G401.6 (cell line): ENCODE measurements at regions not wholly inside any gene's neighbourhood (a gene's known extent, or its start where the extent isn't known, plus 50 kb on each side); places are given as distances from the start of the nearest gene placed in this dataset.

Experiments used
- FAIRE-seq: peaks from 2 replicates; lab custom pipeline; 2012; peaks lifted over from hg19 to GRCh38; lab: Jason Lieb, UNC

GRCh38 chr1:218642033-218642948 lies 297.2 kb downstream of the TGFB2 start:
- no peak for FAIRE-seq

- no peak for FAIRE-seq
Measured at GRCh38 chr1:218643281-218643680, 298.1 kb downstream of the TGFB2 start.

GRCh38 chr1:218643926-218644325 lies 298.8 kb downstream of the TGFB2 start:
- FAIRE-seq, result no peak

- no peak for FAIRE-seq
Measured at GRCh38 chr1:218646288-218646687, 301.2 kb downstream of the TGFB2 start.

- no peak for FAIRE-seq
Measured at GRCh38 chr1:218656301-218657037, 311.3 kb downstream of the TGFB2 start.

GRCh38 chr1:218658269-218658668 lies 313.1 kb downstream of the TGFB2 start:
- no peak for FAIRE-seq

GRCh38 chr1:218658899-218659298 lies 313.8 kb downstream of the TGFB2 start:
- FAIRE-seq, result no peak

- no peak for FAIRE-seq
Measured at GRCh38 chr1:218659911-218660677, 315.0 kb downstream of the TGFB2 start.

GRCh38 chr1:218660678-218661053 lies 315.5 kb downstream of the TGFB2 start:
- no peak for FAIRE-seq

- no peak for FAIRE-seq
Measured at GRCh38 chr1:218661411-218661810, 316.3 kb downstream of the TGFB2 start.

GRCh38 chr1:218664385-218665170 lies 319.4 kb downstream of the TGFB2 start:
- FAIRE-seq, result no peak

- no peak for FAIRE-seq
Measured at GRCh38 chr1:218665221-218665620, 320.1 kb downstream of the TGFB2 start.

- no peak for FAIRE-seq
Measured at GRCh38 chr1:218666263-218666662, 321.1 kb downstream of the TGFB2 start.

- FAIRE-seq, result no peak
Measured at GRCh38 chr1:218667781-218668516, 322.8 kb downstream of the TGFB2 start.

- FAIRE-seq, result no peak
Measured at GRCh38 chr1:218669431-218669830, 324.3 kb downstream of the TGFB2 start.

- FAIRE-seq, result no peak
Measured at GRCh38 chr1:218670875-218671274, 325.7 kb downstream of the TGFB2 start.

- no peak for FAIRE-seq
Measured at GRCh38 chr1:218671573-218671972, 326.4 kb downstream of the TGFB2 start.

GRCh38 chr1:218673170-218673569 lies 328.0 kb downstream of the TGFB2 start:
- FAIRE-seq, result no peak

GRCh38 chr1:218674280-218674773 lies 329.2 kb downstream of the TGFB2 start:
- FAIRE-seq, result no peak

GRCh38 chr1:218677026-218677425 lies 331.9 kb downstream of the TGFB2 start:
- FAIRE-seq, result no peak

GRCh38 chr1:218679391-218679790 lies 334.3 kb downstream of the TGFB2 start:
- no peak for FAIRE-seq
